Mucosa of stomach (tissue), 1 donor: ENCODE measurements at regions not wholly inside any gene's neighbourhood (a gene's known extent, or its start where the extent isn't known, plus 50 kb on each side); places are given as distances from the start of the nearest gene placed in this dataset.
"Not testable (repeated sequence)": the region's sequence is repeated elsewhere in the genome, so short reads cannot be mapped to it uniquely, and the experiment has no call there.

ENCODE experiments used
- H3K27me3 ChIP-seq: one replicate; pipeline ENCODE4 v1.7.0; 2013; ENCODE audit warnings: mild to moderate bottlenecking, low read length; ENCODE audit not compliant: control insufficient read depth, insufficient read depth
- H3K36me3 ChIP-seq: one replicate; pipeline ENCODE4 v1.7.0; 2013; ENCODE audit warnings: low read length; ENCODE audit not compliant: control insufficient read depth, insufficient read depth
- H3K4me1 ChIP-seq: one replicate; pipeline ENCODE4 v1.7.0; 2013; ENCODE audit warnings: mild to moderate bottlenecking, low read length; ENCODE audit not compliant: control insufficient read depth, insufficient read depth
- H3K4me3 ChIP-seq: one replicate; pipeline ENCODE4 v1.7.0; 2013; ENCODE audit warnings: low read length
- H3K9ac ChIP-seq: one replicate; pipeline ENCODE4 v1.7.0; 2013; ENCODE audit warnings: mild to moderate bottlenecking, low read length, moderate library complexity
- H3K9me3 ChIP-seq: one replicate; pipeline ENCODE4 v1.7.0; 2013; ENCODE audit warnings: mild to moderate bottlenecking, low read length, moderate library complexity; ENCODE audit not compliant: control insufficient read depth
- donor health status: Pancreatic carcinoma.

GRCh38 chr18:76715012-76715610 lies 107.2 kb upstream of the ZNF236 start:
- no peaks in the 10 kb centered on the region for H3K4me1 ChIP-seq
- H3K9ac ChIP-seq = no peak overlapping the region
- no peaks in the 10 kb centered on the region for H3K27me3 ChIP-seq
- H3K9me3 ChIP-seq = no peaks in the 10 kb centered on the region
- no peak overlapping the region for H3K4me3 ChIP-seq
- H3K36me3 ChIP-seq = no peaks in the 10 kb centered on the region

GRCh38 chr18:76713432-76713831 lies 108.9 kb upstream of the ZNF236 start:
- H3K27me3 ChIP-seq = no peaks in the 10 kb centered on the region
- H3K4me3 ChIP-seq = no peak overlapping the region
- no peak overlapping the region for H3K9ac ChIP-seq
- H3K4me1 ChIP-seq = no peaks in the 10 kb centered on the region
- no peaks in the 10 kb centered on the region for H3K9me3 ChIP-seq
- H3K36me3 ChIP-seq = no peaks in the 10 kb centered on the region

- Histone ChIP-seq H3K4me3 (no peak overlapping the region), H3K4me1 (no peaks in the 10 kb centered on the region), H3K27me3 (no peaks in the 10 kb centered on the region), H3K36me3 (no peaks in the 10 kb centered on the region), H3K9me3 (no peaks in the 10 kb centered on the region), H3K9ac (no peak overlapping the region)
Measured at GRCh38 chr18:76712511-76713140, 109.7 kb upstream of the ZNF236 start.

GRCh38 chr18:76710646-76711520 lies 111.5 kb upstream of the ZNF236 start:
- no peaks in the 10 kb centered on the region for H3K4me1 ChIP-seq
- H3K9me3 ChIP-seq = no peaks in the 10 kb centered on the region
- no peak overlapping the region for H3K9ac ChIP-seq
- H3K27me3 ChIP-seq = no peaks in the 10 kb centered on the region
- H3K36me3 ChIP-seq = no peaks in the 10 kb centered on the region
- no peak overlapping the region for H3K4me3 ChIP-seq

GRCh38 chr18:76709659-76710645 lies 112.4 kb upstream of the ZNF236 start:
- Histone ChIP-seq H3K27me3 (no peaks in the 10 kb centered on the region), H3K36me3 (no peaks in the 10 kb centered on the region), H3K4me1 (no peaks in the 10 kb centered on the region), H3K4me3 (no peak overlapping the region), H3K9ac (no peak overlapping the region), H3K9me3 (no peaks in the 10 kb centered on the region)

- Histone ChIP-seq H3K4me3 (no peak overlapping the region), H3K9me3 (no peaks in the 10 kb centered on the region)
Measured at GRCh38 chr18:76708722-76709353, 113.5 kb upstream of the ZNF236 start.

GRCh38 chr18:76708071-76708721 lies 114.2 kb upstream of the ZNF236 start:
- Histone ChIP-seq H3K4me3 (no peak overlapping the region), H3K36me3 (no peaks in the 10 kb centered on the region), H3K4me1 (no peaks in the 10 kb centered on the region), H3K9me3 (no peaks in the 10 kb centered on the region), H3K27me3 (no peaks in the 10 kb centered on the region), H3K9ac (no peak overlapping the region)

More at GRCh38 chr18:76708722-76709353, 113.5 kb upstream of the ZNF236 start:
- H3K36me3 ChIP-seq = no peaks in the 10 kb centered on the region
- H3K27me3 ChIP-seq = no peaks in the 10 kb centered on the region
- H3K4me1 ChIP-seq = no peaks in the 10 kb centered on the region
- no peak overlapping the region for H3K9ac ChIP-seq

- Histone ChIP-seq H3K27me3 (no peaks in the 10 kb centered on the region), H3K4me1 (no peaks in the 10 kb centered on the region), H3K36me3 (no peaks in the 10 kb centered on the region), H3K9me3 (no peaks in the 10 kb centered on the region), H3K4me3 (no peak overlapping the region), H3K9ac (no peak overlapping the region)
Measured at GRCh38 chr18:76707534-76707933, 114.8 kb upstream of the ZNF236 start.

GRCh38 chr18:76704589-76704988 lies 117.8 kb upstream of the ZNF236 start:
- H3K9ac ChIP-seq, H3K36me3 ChIP-seq, H3K9me3 ChIP-seq, H3K4me1 ChIP-seq, H3K27me3 ChIP-seq, H3K4me3 ChIP-seq: not testable (repeated sequence)

- Histone ChIP-seq H3K9me3 (no peaks in the 10 kb centered on the region), H3K36me3 (no peaks in the 10 kb centered on the region), H3K9ac (no peak overlapping the region), H3K4me3 (no peak overlapping the region), H3K4me1 (peaks cover 5% of the 10 kb centered on the region), H3K27me3 (peaks cover 9% of the 10 kb centered on the region)
Measured at GRCh38 chr18:76699923-76700322, 122.4 kb upstream of the ZNF236 start.

GRCh38 chr18:76697441-76697901 lies 124.9 kb upstream of the ZNF236 start:
- Histone ChIP-seq H3K36me3 (no peaks in the 10 kb centered on the region), H3K9ac (no peak overlapping the region), H3K4me1 (peaks cover 5% of the 10 kb centered on the region), H3K4me3 (no peak overlapping the region), H3K27me3 (peaks cover 9% of the 10 kb centered on the region), H3K9me3 (no peaks in the 10 kb centered on the region)
